HCT116 (cell line): ENCODE measurements at regions not wholly inside any gene's neighbourhood (a gene's known extent, or its start where the extent isn't known, plus 50 kb on each side); places are given as distances from the start of the nearest gene placed in this dataset.

Source experiments
- ATAC-seq: fragments of 200-7000 bp; cut with Tn5 transposase; 2 replicates; pipeline ENCODE4 v1.9.1; 2020; ENCODE audit warnings: mild to moderate bottlenecking, moderate library complexity
- BruUV-seq: library from RNA; stranded (reverse); fragments of 400-500 nt; replicated peaks from 2 replicates; lab custom pipeline; 2021; lab: Mats Ljungman, UMichigan
- CTCF ChIA-PET: fragments of 300-600 bp; sonication (Branson Sonifier 250); formaldehyde crosslinking; loops from one replicate; lab custom pipeline; 2021; ENCODE audit warnings: antibody characterized with exemption; lab: Charles Lee
- POLR2A ChIA-PET: fragments of 300-600, 350-600 bp; sonication (Branson Sonifier 250); formaldehyde crosslinking; loops from one replicate; lab custom pipeline; 2021; ENCODE audit warnings: antibody characterized with exemption; lab: Charles Lee
- RAD21 ChIA-PET, 2 experiments: fragments of 300-600 bp; sonication (Branson Sonifier 250); formaldehyde crosslinking; loops; one replicate each; lab custom pipeline; 2023; ENCODE audit warnings: low total read pairs in 2 of 2; ENCODE audit not compliant: uncharacterized antibody in 2 of 2, unreplicated experiment in 2 of 2, low non-redundant PET in 1 of 2; lab: Charles Lee
- DNase-seq: peaks from one replicate; pipeline ENCODE4 v3.0.0-alpha.2; 2010; ENCODE audit warnings: low read depth, low spot score
- H2AFZ ChIP-seq: fragments of 200-600 bp; shearing (Covaris generic), sonication (generic); 2 replicates; pipeline ENCODE4 v1.6.1; 2017; ENCODE audit warnings: low read depth, mixed run types, mixed read lengths, antibody characterized with exemption, low read length; ENCODE audit not compliant: poor library complexity, severe bottlenecking
- H3K27ac ChIP-seq: 2 replicates; pipeline ENCODE4 v1.5.1; 2012; ENCODE audit warnings: low read depth, low read length
- H3K27me3 ChIP-seq: fragments of 200-600 bp; sonication (generic); 2 replicates; pipeline ENCODE4 v1.6.1; 2016; ENCODE audit warnings: mixed run types, low read length, mixed read lengths; ENCODE audit not compliant: insufficient read depth
- H3K36me3 ChIP-seq, 2 experiments: fragments of 200-500 bp in 1 of 2; fragments of 200-600 bp in 1 of 2; sonication (Bioruptor generic) in 1 of 2; sonication (generic) in 1 of 2; 2 replicates each; pipeline versions ENCODE4 v1.5.1 to v1.6.1; 2014 to 2016; ENCODE audit warnings: low read length in 2 of 2, inconsistent platforms in 1 of 2, mixed read lengths in 1 of 2, mixed run types in 1 of 2; ENCODE audit not compliant: insufficient read depth in 2 of 2, control insufficient read depth in 1 of 2
- H3K4me1 ChIP-seq, 2 experiments: fragments of 200-600 bp in 1 of 2; sonication (generic) in 1 of 2; 2 replicates each; pipeline versions ENCODE4 v1.5.1 to v1.6.1; 2012 to 2017; ENCODE audit warnings: low read length in 2 of 2, inconsistent platforms in 1 of 2, mild to moderate bottlenecking in 1 of 2, mixed read lengths in 1 of 2, mixed run types in 1 of 2, moderate library complexity in 1 of 2; ENCODE audit not compliant: insufficient read depth in 2 of 2, control insufficient read depth in 1 of 2
- H3K4me2 ChIP-seq: fragments of 200-600 bp; sonication (generic); 2 replicates; pipeline ENCODE4 v1.6.1; 2017; ENCODE audit warnings: mixed run types, low read length, mixed read lengths
- H3K4me3 ChIP-seq, 2 experiments: fragments of 200-600 bp in 1 of 2; sonication (generic) in 1 of 2; replicated peaks in 1 of 2; 2 replicates each; pipeline ENCODE4 v1.5.1; 2011 to 2016; ENCODE audit warnings: low read length in 2 of 2, control low read depth in 1 of 2, low read depth in 1 of 2, mild to moderate bottlenecking in 1 of 2, mixed read lengths in 1 of 2, mixed run types in 1 of 2
- H3K79me2 ChIP-seq: fragments of 200-600 bp; sonication (generic); 2 replicates; pipeline ENCODE4 v1.6.1; 2017; ENCODE audit warnings: mild to moderate bottlenecking, mixed run types, low read length, moderate library complexity, mixed read lengths; ENCODE audit not compliant: insufficient read depth
- H3K9ac ChIP-seq: fragments of 200-600 bp; sonication (generic); 2 replicates; pipeline ENCODE4 v1.6.1; 2016; ENCODE audit warnings: low read length, mixed read lengths
- H3K9me2 ChIP-seq: fragments of 200-600 bp; sonication (generic), shearing (Covaris generic); 2 replicates; pipeline ENCODE4 v1.6.1; 2017; ENCODE audit warnings: mixed run types, mild to moderate bottlenecking, moderate library complexity; ENCODE audit not compliant: insufficient read depth
- H3K9me3 ChIP-seq, 2 experiments: fragments of 200-500 bp in 1 of 2; fragments of 200-600 bp in 1 of 2; sonication (Bioruptor generic) in 1 of 2; sonication (generic) in 1 of 2; 2 replicates each; pipeline ENCODE4 v1.6.1; 2014 to 2017; ENCODE audit warnings: low read length in 2 of 2, mixed read lengths in 2 of 2, inconsistent platforms in 1 of 2, low read depth in 1 of 2, mild to moderate bottlenecking in 1 of 2, mixed run types in 1 of 2, moderate library complexity in 1 of 2; ENCODE audit not compliant: control insufficient read depth in 1 of 2, insufficient read depth in 1 of 2
- H4K20me1 ChIP-seq: fragments of 200-600 bp; sonication (generic), shearing (Covaris generic); 2 replicates; pipeline ENCODE4 v1.6.1; 2017; ENCODE audit warnings: mixed run types, mild to moderate bottlenecking, moderate library complexity; ENCODE audit not compliant: insufficient read depth
- ATF3 ChIP-seq: IDR thresholded peaks from 2 replicates; pipeline ENCODE4 v1.6.1; 2012
- CEBPB ChIP-seq: IDR thresholded peaks from 2 replicates; pipeline ENCODE4 v1.6.1; 2012; ENCODE audit warnings: low read depth
- CTCF ChIP-seq, 3 experiments: fragments of 200-600 bp in 1 of 3; sonication (generic) in 1 of 3; IDR thresholded peaks in 2 of 3; conservative IDR thresholded peaks in 1 of 3; 2 replicates each; pipeline ENCODE4 v1.5.1; 2012 to 2017; ENCODE audit warnings: low read depth in 2 of 3, low read length in 2 of 3, antibody characterized with exemption in 1 of 3, borderline replicate concordance in 1 of 3, control low read depth in 1 of 3, mild to moderate bottlenecking in 1 of 3, mixed read lengths in 1 of 3, mixed run types in 1 of 3, moderate library complexity in 1 of 3; ENCODE audit not compliant: insufficient read depth in 1 of 3
- EGR1 ChIP-seq: IDR thresholded peaks from 2 replicates; pipeline ENCODE4 v1.6.1; 2012; ENCODE audit warnings: low read depth
- ELF1 ChIP-seq: IDR thresholded peaks from 2 replicates; pipeline ENCODE4 v1.6.1; 2012; ENCODE audit warnings: low read depth, borderline replicate concordance
- EZH2 ChIP-seq: fragments of 200-600 bp; sonication (generic); IDR thresholded peaks from 2 replicates; pipeline ENCODE4 v1.6.1; 2017; ENCODE audit warnings: antibody characterized with exemption, mixed run types
- FOSL1 ChIP-seq: IDR thresholded peaks from 2 replicates; pipeline ENCODE4 v1.6.1; 2012; ENCODE audit warnings: low read depth
- JUND ChIP-seq: IDR thresholded peaks from 2 replicates; pipeline ENCODE4 v1.6.1; 2012
- POLR2AphosphoS5 ChIP-seq: IDR thresholded peaks from 2 replicates; pipeline ENCODE4 v1.6.1; 2011; ENCODE audit warnings: mild to moderate bottlenecking, low read depth, low read length, moderate library complexity
- TCF7L2 ChIP-seq: IDR thresholded peaks from 2 replicates; pipeline ENCODE4 v1.7.0; 2011; ENCODE audit warnings: borderline replicate concordance, inconsistent platforms; ENCODE audit not compliant: insufficient read depth, insufficient read length; ENCODE audit errors: extremely low read depth
- ZBTB33 ChIP-seq: IDR thresholded peaks from 2 replicates; pipeline ENCODE4 v1.6.1; 2011; ENCODE audit warnings: mild to moderate bottlenecking, low read length, moderate library complexity; ENCODE audit not compliant: insufficient replicate concordance; ENCODE audit errors: extremely low read depth
- ZFX ChIP-seq: fragments of 450-650 bp; IDR thresholded peaks from 2 replicates; pipeline ENCODE4 v1.6.1; 2017
- intact Hi-C: fragments of 100-400 bp; cut with micrococcal nuclease; formaldehyde crosslinking; loops from 2 replicates; pipeline ENCODE4 v1.10.0; 2022

- Histone ChIP-seq H3K36me3 (no peaks in the 10 kb centered on the region), H3K9me3 (no peaks in the 10 kb centered on the region), H4K20me1 (no peaks in the 10 kb centered on the region), H3K9me2 (no peaks in the 10 kb centered on the region)
- POLR2A ChIA-PET = no interaction called here
- no TSS peak for BruUV-seq
- TF ChIP-seq FOSL1 (no peak), CEBPB (no peak), POLR2AphosphoS5 (no peak), EZH2 (no peak), ZBTB33 (no peak), JUND (no peak), EGR1 (no peak), TCF7L2 (no peak), ZFX (no peak), ATF3 (no peak), ELF1 (no peak), CTCF (IDR thresholded peaks at IDR 0.05 in 2 of 3, conservative IDR thresholded peaks at IDR 0.05 in 1 of 3; ENCODE audit: borderline replicate concordance in 1 of 3, insufficient read depth in 1 of 3, low read depth in 2 of 3, low read length in 2 of 3) (no peak)
- TF ChIP-seq, all 23 proteins: peak for 0
- H3K4me3 ChIP-seq = no peak overlapping the region
- ChIA-PET RAD21 (no interaction called here), CTCF (no interaction called here)
- ATAC-seq (no peak), DNase-seq (no peak)
- no peak overlapping the region for H2AFZ ChIP-seq
- no peak overlapping the region for H3K27ac ChIP-seq
- H3K9ac ChIP-seq = no peak overlapping the region
- no peaks in the 10 kb centered on the region for H3K4me1 ChIP-seq
- intact Hi-C loops = no loop called here
- no peaks in the 10 kb centered on the region for H3K79me2 ChIP-seq
- peaks cover 39% of the 10 kb centered on the region for H3K27me3 ChIP-seq
- no peak overlapping the region for H3K4me2 ChIP-seq
Observed at GRCh38 chr15:29538044-29538443, 268.4 kb upstream of the NSMCE3 start.
